ENCODE measurements at regions not wholly inside any gene's neighbourhood (a gene's known extent, or its start where the extent isn't known, plus 50 kb on each side); places are given as distances from the start of the nearest gene placed in this dataset.

GRCh38 chr6:7016226-7016625 is 91.5 kb upstream of the RREB1 start:
- no peak for FAIRE-seq

More at GRCh38 chr6:7016226-7016625, 91.5 kb upstream of the RREB1 start:
- intact Hi-C loops (cut with micrococcal nuclease): no loop called here
- Histone ChIP-seq H3K4me2 (ENCODE audit: insufficient read depth, low read length) (no peak overlapping the region), H2AFZ (ENCODE audit: low read depth, low read length) (no peak overlapping the region), H3K27me3 (ENCODE audit: control insufficient read depth in 2 of 2, insufficient read depth in 2 of 2, low read length in 2 of 2) (peaks cover 0 to 7% of the 10 kb centered on the region in 2 experiments), H3K36me3 (ENCODE audit: control insufficient read depth in 2 of 2, extremely low read depth in 1 of 2, insufficient read depth in 2 of 2, low read length in 2 of 2) (no peaks in the 10 kb centered on the region), H3K27ac (ENCODE audit: insufficient read depth, low read depth, low read length) (no peak overlapping the region), H4K20me1 (replicated peaks; ENCODE audit: control insufficient read depth, extremely low read depth, insufficient read depth, low read length) (no peaks in the 10 kb centered on the region), H3K4me3 (replicated peaks in 1 of 3; ENCODE audit: insufficient read depth in 1 of 3, low read depth in 1 of 3, low read length in 3 of 3) (no peak overlapping the region), H3K4me1 (ENCODE audit: control insufficient read depth, extremely low read depth, insufficient read depth, low read length) (no peaks in the 10 kb centered on the region), H3K9me1 (replicated peaks; ENCODE audit: control insufficient read depth, extremely low read depth, insufficient read depth, low read length) (no peaks in the 10 kb centered on the region), H3K9me3 (replicated peaks; ENCODE audit: control insufficient read depth, insufficient read depth, low read length) (no peaks in the 10 kb centered on the region), H3K9ac (replicated peaks; ENCODE audit: extremely low read depth, insufficient read depth, low read length) (no peak overlapping the region), H3K79me2 (ENCODE audit: control insufficient read depth, insufficient read depth, low read length) (no peaks in the 10 kb centered on the region)
- no peak for DNase-seq (ENCODE audit: low read depth, low spot score)
- ChIA-PET CTCF (no interaction called here), POLR2A (no interaction called here)
- dilution Hi-C loops (cut with MboI; ENCODE audit: extremely low pct_ligation_motif_present, low sequenced_read_pairs): no loop called here
- TF ChIP-seq MYC (IDR thresholded peaks at IDR 0.05; ENCODE audit: low read depth, low read length) (no peak), GATA2 (IDR thresholded peaks at IDR 0.05; ENCODE audit: insufficient read depth, insufficient read length, low read depth, low read length) (no peak), MAX (IDR thresholded peaks at IDR 0.05; ENCODE audit: insufficient read depth, insufficient read length) (no peak), POLR2AphosphoS5 (IDR thresholded peaks at IDR 0.05; ENCODE audit: insufficient read depth, low read depth, low read length) (no peak), POLR2A (IDR thresholded peaks at IDR 0.05; ENCODE audit: low read depth, low read length) (no peak), FOS (IDR thresholded peaks at IDR 0.05; ENCODE audit: borderline replicate concordance, insufficient read depth, low read length) (no peak), CTCF (IDR thresholded peaks at IDR 0.05; ENCODE audit: extremely low read depth in 1 of 2, insufficient read depth in 1 of 2, low read depth in 1 of 2, low read length in 2 of 2) (no peak), EZH2 (IDR thresholded peaks at IDR 0.05; ENCODE audit: borderline replicate concordance, low read depth, low read length, severe bottlenecking) (no peak), JUN (IDR thresholded peaks at IDR 0.05; ENCODE audit: borderline replicate concordance, insufficient read depth, insufficient read length, low read depth) (no peak)
- BruUV-seq (replicated peaks): no TSS peak
